HG03439 (cell line): ENCODE measurements at regions not wholly inside any gene's neighbourhood (a gene's known extent, or its start where the extent isn't known, plus 50 kb on each side); places are given as distances from the start of the nearest gene placed in this dataset.

Experiments
- ATAC-seq: cut with Tn5 transposase; IDR thresholded peaks from one replicate; pipeline ENCODE4 v1.9.1; 2021; ENCODE audit warnings: mild to moderate bottlenecking, moderate library complexity; ENCODE audit not compliant: unreplicated experiment

DNA sequence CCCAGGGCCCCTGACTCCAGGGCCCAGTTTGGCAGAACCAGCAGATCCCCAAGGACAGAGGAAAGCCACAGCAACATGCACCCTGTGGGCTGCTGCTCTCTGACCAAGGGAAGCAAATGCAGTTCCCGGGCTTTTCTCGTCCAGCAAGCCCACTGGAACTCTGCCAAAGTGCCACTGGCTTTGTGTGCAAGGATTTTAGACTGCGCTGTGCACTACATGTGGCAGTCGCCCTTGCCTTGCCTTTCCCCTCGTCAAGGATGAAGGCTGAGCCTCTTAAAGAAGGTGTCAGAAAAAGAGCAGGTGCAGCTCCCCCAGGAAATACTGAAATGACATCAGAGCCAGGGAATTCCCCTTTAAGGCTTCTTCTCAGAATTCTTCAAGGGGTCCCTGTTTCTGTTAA lies 199.2 kb downstream of the TFCP2L1 start:
- ATAC-seq = no peak

DNA sequence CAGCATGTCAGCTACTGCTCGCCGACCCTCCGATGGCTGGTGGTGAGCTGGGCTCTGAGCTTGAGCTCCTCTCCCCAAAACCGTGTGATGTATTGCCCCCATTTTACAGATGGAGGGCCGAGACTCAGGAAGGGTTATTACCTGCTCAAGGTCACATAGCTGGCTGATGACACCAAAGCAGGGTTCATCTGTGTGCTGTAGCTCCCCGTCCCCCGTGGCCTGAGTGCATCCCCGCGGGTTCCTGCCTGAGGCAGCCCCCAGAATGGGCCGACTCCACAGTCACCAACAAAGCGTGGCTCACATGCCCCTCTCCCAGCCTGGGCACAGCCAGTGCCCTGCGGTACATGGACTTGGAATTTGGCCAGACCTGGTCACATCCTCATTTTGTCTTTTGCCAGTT lies 198.6 kb downstream of the TFCP2L1 start:
- ATAC-seq = no peak

GRCh38 chr2:121087117-121087516 lies 197.9 kb downstream of the TFCP2L1 start:
- no peak for ATAC-seq

DNA sequence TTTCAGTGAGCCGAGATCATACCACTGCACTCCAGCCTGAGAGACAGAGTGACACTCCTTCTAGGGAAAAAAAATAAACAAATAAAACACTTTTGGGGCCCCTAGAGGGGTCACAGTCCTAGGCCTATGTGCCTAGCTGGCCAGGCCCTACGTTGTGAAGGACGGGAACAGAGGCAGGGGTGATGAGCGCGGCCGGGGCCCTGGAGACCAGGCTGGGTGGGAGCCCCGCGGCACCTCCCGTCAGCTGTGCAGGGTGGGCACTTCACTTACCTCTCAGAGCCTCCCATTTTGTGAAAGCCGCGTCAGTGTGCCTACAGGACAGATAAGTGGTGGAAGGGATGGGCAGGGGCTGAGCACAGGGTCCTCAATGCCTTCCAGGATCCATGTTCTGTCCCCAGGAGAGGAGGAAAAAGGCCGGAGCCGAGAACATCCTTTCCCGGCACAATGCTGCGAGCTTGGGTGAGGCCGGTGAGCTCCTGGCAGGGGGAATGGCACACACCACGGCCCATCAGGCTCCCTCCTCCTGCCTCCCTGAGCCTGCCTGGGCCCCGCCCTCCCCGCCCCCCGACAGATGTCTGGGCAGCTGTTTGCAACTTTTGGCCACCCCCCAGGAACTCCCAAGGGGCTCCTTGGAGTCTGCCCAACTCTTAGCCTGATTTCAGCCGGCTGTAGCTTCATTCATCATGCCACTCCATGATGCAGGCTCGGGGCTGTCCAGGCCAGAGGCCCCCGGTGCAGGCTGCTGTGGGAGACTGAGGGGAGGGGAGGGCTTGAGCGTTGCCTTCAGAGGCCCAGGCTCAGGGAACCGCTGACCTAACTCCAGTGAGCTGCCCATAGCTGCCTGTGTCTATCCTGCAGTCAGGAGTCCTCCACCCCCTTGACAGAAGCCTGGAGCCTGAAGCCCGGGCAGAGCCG lies 196.5 kb downstream of the TFCP2L1 start:
- no peak for ATAC-seq

DNA sequence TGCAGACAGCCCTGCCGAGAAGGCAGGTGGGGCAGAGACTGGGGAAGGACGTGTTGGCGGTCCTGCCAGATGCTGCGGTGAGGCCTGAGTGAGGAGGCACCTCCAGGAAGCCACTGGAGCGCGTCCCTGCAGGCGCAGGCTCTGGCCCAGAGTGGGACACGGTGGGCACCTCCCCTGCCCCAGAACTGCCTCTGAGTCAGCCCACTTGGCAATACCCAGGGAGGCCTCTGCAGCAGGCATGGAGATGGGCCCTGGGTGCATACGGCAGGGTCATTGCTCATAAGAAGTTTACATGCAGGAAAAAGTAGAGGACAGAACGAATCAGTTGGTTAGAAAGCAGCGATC lies 195.9 kb downstream of the TFCP2L1 start:
- no peak for ATAC-seq

- no peak for ATAC-seq
Observed at GRCh38 chr2:121090088-121090715, 194.8 kb downstream of the TFCP2L1 start.

GRCh38 chr2:121092095-121092494 lies 192.9 kb downstream of the TFCP2L1 start:
- ATAC-seq = no peak

- no peak for ATAC-seq
Observed at GRCh38 chr2:121093692-121094091, 191.3 kb downstream of the TFCP2L1 start.

DNA sequence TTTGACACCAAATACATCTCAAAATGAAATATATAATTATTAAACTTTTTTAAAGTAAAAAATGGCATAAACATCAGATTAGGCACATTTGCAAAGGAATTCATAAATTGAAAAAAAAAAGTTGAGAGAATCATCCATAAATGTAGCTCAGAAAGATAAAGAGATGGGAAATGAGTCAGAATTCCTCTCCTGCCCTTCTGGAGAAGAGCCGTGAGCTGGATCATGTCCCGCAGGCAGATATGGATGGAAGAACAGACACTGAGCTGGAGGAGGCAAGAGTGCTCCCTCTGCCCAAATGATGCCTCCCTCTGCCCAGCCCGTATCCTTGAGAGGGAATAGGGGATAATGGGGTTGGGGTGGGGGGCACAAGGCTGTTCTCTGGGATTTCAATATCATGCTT lies 190.9 kb downstream of the TFCP2L1 start:
- ATAC-seq = no peak

- no peak for ATAC-seq
Observed at GRCh38 chr2:121094845-121095244, 190.2 kb downstream of the TFCP2L1 start.

DNA sequence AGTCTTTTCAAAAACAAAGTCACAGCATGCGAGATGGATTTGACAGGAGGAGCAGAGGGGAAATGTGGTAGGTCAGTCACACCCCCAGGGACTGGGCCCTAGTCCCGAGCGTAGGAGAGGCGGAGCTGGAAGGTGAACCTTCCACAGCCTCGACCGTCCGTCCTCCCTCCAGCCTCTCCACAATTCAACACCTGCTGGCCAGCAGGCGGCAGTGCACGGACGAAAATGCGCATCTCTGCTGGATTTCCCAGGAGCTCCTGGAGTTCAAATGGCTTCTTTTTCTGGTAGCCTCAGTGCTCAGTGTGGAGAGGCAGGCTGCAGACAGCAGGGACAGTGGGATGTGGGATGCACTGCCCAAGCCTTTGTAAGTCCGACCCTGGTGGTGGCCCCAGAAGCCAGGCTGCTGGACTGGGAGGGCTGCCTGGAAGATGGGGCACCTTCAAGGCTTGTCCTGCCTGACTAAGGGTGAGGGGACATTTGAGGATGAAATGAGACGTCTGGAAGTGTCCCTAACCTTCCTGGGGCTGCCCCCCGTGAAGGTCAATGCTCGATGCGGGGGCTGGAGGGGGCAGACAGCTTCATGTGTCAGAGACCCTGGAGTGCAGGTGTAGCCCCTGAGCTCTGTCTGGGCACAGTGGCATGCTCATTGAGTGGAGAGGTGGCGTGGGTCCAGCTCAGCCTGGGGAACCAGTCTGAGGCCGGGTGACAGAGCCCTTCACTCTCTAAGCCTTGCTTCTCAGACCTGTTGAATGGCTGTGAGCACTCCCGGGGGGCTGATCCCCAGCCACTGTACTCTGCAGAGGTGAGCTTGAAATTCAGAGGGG lies 189.5 kb downstream of the TFCP2L1 start:
- ATAC-seq = no peak

DNA sequence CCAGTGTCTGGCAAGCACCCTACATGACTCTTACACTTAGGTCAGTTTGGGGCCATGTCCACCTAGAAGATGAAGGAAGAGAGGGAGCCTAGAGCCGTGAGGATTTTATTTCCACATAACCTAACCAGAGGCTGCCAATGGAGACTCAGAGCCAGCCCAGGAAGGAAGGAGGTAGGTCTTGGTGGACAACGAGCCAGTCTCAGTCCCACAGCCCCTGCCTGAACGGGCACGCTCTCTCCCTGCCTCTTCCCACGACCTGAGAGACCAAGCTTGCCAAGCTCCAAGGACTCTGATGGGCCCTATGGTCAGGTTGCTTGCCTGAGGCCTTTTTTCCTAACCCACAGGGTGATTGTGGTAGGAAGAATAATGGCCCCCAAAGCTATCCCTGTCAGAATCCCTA lies 188.4 kb downstream of the TFCP2L1 start:
- ATAC-seq = no peak

DNA sequence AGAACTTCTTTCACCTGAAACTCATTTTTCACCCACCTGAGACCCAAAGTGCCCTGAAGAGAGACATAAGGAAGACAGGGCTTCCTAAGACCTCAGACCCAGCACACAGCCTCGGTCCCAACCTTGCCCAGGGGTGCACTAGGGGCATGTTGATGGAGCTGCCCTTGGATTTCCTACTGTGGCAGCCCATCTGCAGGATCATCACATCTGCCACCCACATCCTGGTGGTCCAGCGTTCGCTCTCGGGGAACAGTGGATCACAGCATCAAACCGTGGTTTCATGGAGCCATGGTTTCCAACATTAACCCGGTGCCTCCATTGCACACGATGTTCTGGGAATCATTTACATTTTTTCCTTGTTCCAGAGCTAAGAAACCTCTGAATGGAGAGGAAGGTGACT lies 186.4 kb downstream of the TFCP2L1 start:
- no peak for ATAC-seq

DNA sequence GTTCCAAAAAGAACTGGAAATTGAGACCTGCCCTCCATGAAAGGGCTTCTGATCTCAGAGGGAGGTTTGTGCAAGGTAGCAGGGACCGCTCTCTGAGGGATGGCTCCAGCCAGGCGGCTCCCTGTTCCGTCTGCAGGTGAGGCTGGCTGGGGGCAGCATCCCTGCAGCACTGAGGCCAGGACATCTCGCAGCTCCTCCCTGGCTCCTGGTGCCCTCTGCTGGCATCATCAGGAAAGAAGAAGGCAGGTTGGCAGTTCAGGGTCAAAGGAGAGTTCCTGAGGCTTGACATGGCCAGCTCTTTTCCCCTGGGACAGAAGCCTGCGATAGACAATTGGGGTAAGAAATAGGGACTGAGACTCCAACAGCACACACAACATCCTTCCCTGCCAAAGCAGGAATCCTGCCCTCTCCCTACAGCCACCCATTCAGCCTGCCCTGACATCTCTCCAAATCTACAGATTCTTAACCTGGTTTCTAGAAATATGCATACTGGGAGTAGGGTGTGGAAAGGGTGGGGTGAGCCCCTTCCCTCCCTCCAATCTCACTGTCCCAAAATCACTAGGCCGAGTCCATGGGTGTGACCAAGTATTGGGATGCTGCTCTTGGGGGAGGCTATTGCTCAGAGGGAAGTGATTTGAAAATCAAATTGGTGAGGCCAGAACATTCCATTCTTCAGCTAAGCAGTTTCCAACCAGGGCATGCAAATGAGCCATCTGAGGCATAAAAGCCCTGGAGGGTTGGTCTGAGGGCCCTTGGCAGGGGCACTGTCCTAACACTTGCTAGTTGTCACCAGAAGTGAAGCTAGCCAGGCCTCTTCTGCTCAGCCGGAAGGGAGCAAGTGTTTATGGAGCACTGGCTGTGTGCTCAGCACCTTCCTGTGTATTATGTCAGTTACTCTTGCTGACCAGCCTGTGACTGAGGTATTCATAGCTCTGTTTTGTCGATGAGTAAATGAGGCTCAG lies 185.4 kb downstream of the TFCP2L1 start:
- ATAC-seq = no peak

DNA sequence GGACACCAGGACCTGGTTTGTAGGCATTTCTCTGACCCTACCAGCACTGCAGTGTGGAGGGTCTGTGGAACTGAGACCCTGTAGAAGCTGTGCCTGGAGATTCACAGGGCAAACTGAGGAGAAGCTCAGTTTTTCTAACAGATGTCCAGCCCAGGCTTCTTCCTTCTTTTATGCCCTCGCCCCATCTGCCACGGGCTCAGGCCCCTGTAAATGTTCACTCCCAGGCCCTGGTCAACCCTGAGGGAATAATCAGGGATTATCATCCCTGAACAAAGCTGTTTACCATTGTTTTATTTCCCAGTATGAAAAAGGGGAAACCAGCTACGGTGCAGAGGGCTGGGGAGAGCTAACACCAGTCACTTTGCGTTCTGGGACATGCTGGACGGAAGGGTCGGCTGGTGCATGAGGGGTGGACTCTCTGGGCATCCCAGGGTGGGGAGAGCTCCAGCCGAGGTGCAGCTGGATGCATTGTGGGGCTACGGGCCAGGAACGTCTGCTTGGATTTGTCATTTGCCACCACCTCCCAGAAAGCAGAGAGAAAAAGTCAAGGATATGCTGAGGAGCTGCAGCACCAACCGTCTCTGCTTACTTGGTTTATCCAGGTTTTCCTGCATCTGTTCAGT lies 183.8 kb downstream of the TFCP2L1 start:
- no peak for ATAC-seq

DNA sequence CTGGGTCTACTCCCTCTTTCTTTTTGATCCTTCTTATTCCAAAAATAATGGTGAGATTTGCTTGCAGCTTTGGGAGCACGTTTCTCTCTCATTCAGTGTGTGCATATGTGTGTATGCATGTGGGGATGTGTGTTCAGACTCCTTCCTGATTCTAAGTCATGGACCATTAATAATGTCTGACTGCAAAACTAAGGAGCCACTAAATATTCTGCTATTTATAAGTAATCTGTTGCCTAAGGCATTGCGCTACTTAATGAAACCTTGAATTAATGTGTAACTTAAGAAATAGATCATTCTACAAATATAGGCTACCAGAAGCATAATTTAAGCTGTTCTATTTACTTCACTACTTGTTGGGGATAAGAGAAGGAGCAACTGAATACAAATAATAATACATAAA lies 182.1 kb downstream of the TFCP2L1 start:
- ATAC-seq = no peak

- no peak for ATAC-seq
Observed at GRCh38 chr2:121103960-121104359, 181.0 kb downstream of the TFCP2L1 start.

DNA sequence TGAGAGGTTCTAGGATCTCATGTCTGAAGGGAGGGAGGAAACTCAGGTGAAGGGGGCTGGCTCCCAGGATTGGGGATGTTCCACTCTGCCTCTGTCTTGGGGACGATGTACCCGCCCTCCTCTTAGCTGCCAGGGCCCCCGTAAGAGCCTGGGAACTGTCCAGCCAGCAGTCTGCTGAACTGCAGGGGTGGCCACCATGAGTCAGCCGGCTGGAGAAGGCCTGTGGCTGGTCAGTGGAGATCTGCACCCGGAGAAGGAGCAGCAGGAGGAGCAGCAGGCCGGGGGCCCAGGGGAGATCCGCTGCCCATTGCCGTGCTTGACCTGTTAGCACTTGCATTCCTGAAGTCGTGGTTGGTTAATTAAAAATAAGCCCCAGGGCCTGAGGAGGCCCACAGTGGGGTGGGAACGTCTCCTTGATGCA lies 180.3 kb downstream of the TFCP2L1 start:
- no peak for ATAC-seq

DNA sequence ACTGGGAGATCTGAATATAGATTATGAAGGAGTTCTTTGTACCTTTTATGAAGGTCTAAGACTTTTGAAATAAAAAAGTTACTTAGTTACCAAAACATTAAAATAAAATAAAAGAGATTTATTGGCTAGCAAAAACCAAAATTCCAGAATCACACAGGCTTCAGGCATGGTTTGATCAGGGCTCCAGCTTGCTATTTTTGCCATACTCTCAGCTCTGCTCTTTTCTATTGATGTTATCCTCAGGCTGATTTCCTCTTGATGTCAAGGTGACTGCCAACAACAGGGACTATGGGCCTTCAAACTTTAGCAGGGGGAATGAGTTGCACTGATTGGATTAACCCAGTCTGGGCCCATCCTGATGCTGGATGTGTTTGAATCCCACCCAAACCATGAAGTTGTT lies 174.1 kb downstream of the TFCP2L1 start:
- no peak for ATAC-seq

GRCh38 chr2:121118951-121119350 lies 166.1 kb downstream of the TFCP2L1 start:
- no peak for ATAC-seq
